BLaER1 (cell line): ENCODE measurements at regions not wholly inside any gene's neighbourhood (a gene's known extent, or its start where the extent isn't known, plus 50 kb on each side); places are given as distances from the start of the nearest gene placed in this dataset.

Experiments used
- H3K27ac ChIP-seq: shearing (Covaris generic); formaldehyde crosslinking; 2 replicates; pipeline ENCODE4 v1.8.1; 2022
- H3K27me3 ChIP-seq: shearing (Covaris generic); formaldehyde crosslinking; 2 replicates; pipeline ENCODE4 v1.8.1; 2022
- H3K36me3 ChIP-seq: shearing (Covaris generic); formaldehyde crosslinking; 2 replicates; pipeline ENCODE4 v1.8.1; 2022
- H3K4me1 ChIP-seq: shearing (Covaris generic); formaldehyde crosslinking; 2 replicates; pipeline ENCODE4 v1.8.1; 2022
- H3K4me2 ChIP-seq: shearing (Covaris generic); formaldehyde crosslinking; 2 replicates; pipeline ENCODE4 v1.8.1; 2022
- H3K4me3 ChIP-seq: shearing (Covaris generic); formaldehyde crosslinking; 2 replicates; pipeline ENCODE4 v1.8.1; 2022
- H3K9ac ChIP-seq: shearing (Covaris generic); formaldehyde crosslinking; 2 replicates; pipeline ENCODE4 v1.8.1; 2022
- H3K9me3 ChIP-seq: shearing (Covaris generic); formaldehyde crosslinking; 2 replicates; pipeline ENCODE4 v1.8.1; 2022
- H4K20me1 ChIP-seq: shearing (Covaris generic); formaldehyde crosslinking; 2 replicates; pipeline ENCODE4 v1.8.1; 2022
- Cebpa-rat ChIP-seq: shearing (Covaris generic); IDR thresholded peaks from 2 replicates; pipeline ENCODE4 v1.8.1; 2022

DNA sequence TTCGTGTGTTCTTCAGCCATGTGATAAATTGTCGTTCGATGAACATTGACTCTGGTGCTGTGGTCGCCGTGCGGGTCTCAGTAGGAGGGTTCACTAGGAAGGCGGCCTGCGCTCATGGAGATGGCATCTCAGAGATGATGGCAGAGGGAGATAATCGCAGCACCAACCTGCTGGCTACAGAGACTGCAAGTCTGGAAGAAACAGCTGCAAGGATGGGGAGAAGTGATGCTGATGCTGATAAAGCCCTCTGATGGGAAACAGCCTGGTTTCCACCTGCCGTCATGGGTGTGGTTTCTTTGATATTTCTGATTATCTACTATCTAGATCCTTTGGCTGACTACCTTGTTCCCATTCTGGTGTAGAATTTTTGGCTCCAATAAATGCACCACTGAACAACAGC, 130.5 kb upstream of the ANKRD30A start:
- no peak for TF ChIP-seq Cebpa-rat
- Histone ChIP-seq H3K4me3 (no peak overlapping the region), H3K9ac (no peak overlapping the region), H3K36me3 (no peaks in the 10 kb centered on the region), H3K27me3 (no peaks in the 10 kb centered on the region), H3K9me3 (no peaks in the 10 kb centered on the region), H3K4me2 (no peak overlapping the region), H4K20me1 (no peaks in the 10 kb centered on the region), H3K27ac (no peak overlapping the region), H3K4me1 (no peaks in the 10 kb centered on the region)

DNA sequence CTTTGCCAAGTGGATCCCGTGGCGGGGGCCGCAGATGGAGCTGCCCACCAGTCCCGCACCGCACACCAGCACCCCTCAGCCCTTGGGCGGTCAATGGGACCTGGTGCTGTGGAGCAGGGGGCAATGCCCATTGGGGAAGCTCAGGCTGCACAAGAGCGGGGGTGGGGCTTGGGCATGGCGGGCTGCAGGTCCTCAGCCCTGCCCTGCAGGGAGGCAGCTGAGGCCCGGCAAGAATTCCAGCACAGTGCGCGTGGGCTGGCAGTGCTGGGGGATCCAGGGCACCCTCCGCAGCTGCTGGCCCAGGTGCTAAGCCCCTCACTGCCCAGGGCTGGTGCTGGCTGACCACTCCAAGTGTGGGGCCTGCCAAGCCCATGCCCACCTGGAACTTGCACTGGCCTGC, 136.2 kb upstream of the ANKRD30A start:
- H3K27ac ChIP-seq: no peak overlapping the region
- H3K4me1 ChIP-seq: no peaks in the 10 kb centered on the region
- H3K9ac ChIP-seq: no peak overlapping the region
- H3K9me3 ChIP-seq: peaks cover 12% of the 10 kb centered on the region
- no peaks in the 10 kb centered on the region for H3K27me3 ChIP-seq
- H4K20me1 ChIP-seq: no peaks in the 10 kb centered on the region
- TF ChIP-seq Cebpa-rat: no peak
- no peaks in the 10 kb centered on the region for H3K36me3 ChIP-seq
- H3K4me2 ChIP-seq: no peak overlapping the region
- no peak overlapping the region for H3K4me3 ChIP-seq

DNA sequence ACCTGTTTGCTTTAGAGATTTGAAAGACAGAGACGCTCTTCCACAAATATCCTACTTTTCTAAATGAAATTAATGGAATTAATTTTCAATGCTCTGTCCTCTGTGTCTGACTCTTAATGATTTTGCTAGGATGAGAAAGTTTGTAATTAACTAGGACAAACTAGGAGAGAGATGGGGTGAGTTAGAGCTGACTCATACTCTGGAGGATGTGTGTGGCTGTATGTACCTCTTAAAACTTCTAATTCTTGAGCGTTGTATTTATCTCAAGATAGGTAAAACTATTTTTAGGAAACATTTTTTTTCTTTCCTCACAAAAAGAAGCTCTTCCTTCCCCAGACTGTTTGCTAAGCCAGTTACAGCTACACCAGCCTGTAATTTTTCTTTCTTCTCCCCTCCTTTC, 178.8 kb upstream of the ANKRD30A start:
- Histone ChIP-seq H3K36me3 (no peaks in the 10 kb centered on the region), H3K9me3 (peaks cover 4% of the 10 kb centered on the region), H4K20me1 (no peaks in the 10 kb centered on the region), H3K4me1 (no peaks in the 10 kb centered on the region), H3K27me3 (no peaks in the 10 kb centered on the region), H3K4me2 (no peak overlapping the region), H3K4me3 (no peak overlapping the region), H3K27ac (no peak overlapping the region), H3K9ac (no peak overlapping the region)
- no peak for TF ChIP-seq Cebpa-rat

- Histone ChIP-seq H3K36me3 (no peaks in the 10 kb centered on the region), H3K4me3 (no peak overlapping the region), H3K9me3 (peaks cover 4% of the 10 kb centered on the region), H4K20me1 (no peaks in the 10 kb centered on the region), H3K27me3 (no peaks in the 10 kb centered on the region), H3K27ac (no peak overlapping the region), H3K4me1 (no peaks in the 10 kb centered on the region), H3K9ac (no peak overlapping the region), H3K4me2 (no peak overlapping the region)
- no peak for TF ChIP-seq Cebpa-rat
These were observed 181.9 kb upstream of the ANKRD30A start for GRCh38 chr10:36943544-36943943.

DNA sequence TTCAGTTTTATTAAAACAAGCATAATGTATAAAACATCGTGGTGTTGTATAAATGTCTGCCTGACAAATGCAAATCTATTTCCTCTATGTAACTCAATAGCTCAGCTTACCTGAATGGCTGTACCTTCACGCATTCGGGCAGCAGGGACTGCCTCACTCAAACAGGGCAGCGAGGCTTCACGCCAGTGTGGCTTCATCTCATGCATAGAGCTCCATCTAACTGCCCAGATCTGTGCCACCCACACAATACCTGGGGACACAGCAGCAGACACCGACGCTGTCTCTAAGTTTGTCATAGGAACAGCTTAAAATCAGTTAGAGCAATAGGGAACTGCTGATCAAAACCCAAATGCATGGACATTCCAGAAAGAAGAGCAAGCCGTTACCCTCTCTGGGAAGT, 182.8 kb upstream of the ANKRD30A start:
- Histone ChIP-seq H3K9me3 (peaks cover 4% of the 10 kb centered on the region), H3K36me3 (no peaks in the 10 kb centered on the region), H3K9ac (no peak overlapping the region), H3K27me3 (no peaks in the 10 kb centered on the region), H3K4me2 (no peak overlapping the region), H3K4me1 (no peaks in the 10 kb centered on the region), H4K20me1 (no peaks in the 10 kb centered on the region), H3K27ac (no peak overlapping the region), H3K4me3 (no peak overlapping the region)
- no peak for TF ChIP-seq Cebpa-rat

- peaks cover 10% of the 10 kb centered on the region for H3K9me3 ChIP-seq
- peak; percentile 73; the same call in 1 of the 2 replicates for TF ChIP-seq Cebpa-rat
- no peak overlapping the region for H3K4me2 ChIP-seq
- H4K20me1 ChIP-seq: no peaks in the 10 kb centered on the region
- no peaks in the 10 kb centered on the region for H3K4me1 ChIP-seq
- H3K27me3 ChIP-seq: no peaks in the 10 kb centered on the region
- H3K4me3 ChIP-seq: no peak overlapping the region
- no peak overlapping the region for H3K9ac ChIP-seq
- H3K36me3 ChIP-seq: no peaks in the 10 kb centered on the region
- H3K27ac ChIP-seq: no peak overlapping the region
These were observed 222.4 kb upstream of the ANKRD30A start for GRCh38 chr10:36903040-36903439.

- H3K27me3 ChIP-seq: no peaks in the 10 kb centered on the region
- H3K4me1 ChIP-seq: no peaks in the 10 kb centered on the region
- H3K9ac ChIP-seq: no peak overlapping the region
- H3K27ac ChIP-seq: no peak overlapping the region
- no peak for TF ChIP-seq Cebpa-rat
- H3K9me3 ChIP-seq: peaks cover 11% of the 10 kb centered on the region
- H3K4me2 ChIP-seq: no peak overlapping the region
- H3K36me3 ChIP-seq: no peaks in the 10 kb centered on the region
- H3K4me3 ChIP-seq: no peak overlapping the region
- H4K20me1 ChIP-seq: no peaks in the 10 kb centered on the region
These were observed 225.7 kb upstream of the ANKRD30A start for GRCh38 chr10:36899652-36900051.

DNA sequence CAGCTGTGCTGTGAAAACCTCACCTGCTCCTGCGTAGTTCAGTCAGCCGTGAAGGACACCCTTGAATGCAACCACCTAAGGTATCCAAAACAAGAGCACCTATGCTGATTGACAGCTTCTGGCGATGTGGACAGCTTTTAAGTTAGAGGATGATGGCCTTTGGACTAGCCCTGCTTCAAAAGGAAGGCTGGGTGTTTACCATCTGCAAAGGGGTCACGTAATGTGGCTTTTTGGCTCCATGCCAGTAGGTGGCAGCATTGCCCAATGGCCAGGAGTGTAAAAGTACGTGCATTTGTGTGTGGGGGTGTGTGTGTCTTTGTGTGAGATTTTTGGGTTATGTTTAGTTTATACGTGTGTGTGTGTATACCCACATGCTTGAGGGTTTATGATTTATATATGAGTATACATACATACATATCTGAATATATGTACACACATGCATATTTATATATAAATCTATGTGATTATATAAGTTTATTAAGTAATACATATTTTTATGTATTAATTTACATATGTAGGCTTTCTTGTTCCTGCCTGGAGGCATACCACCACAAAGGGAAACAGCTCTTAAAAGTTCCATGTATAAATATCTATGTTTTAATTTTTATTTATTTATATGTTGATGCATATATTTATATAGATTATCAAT, 236.3 kb upstream of the ANKRD30A start:
- Histone ChIP-seq H3K9ac (no peak overlapping the region), H3K36me3 (no peaks in the 10 kb centered on the region), H3K9me3 (no peaks in the 10 kb centered on the region), H3K4me1 (peaks cover 5% of the 10 kb centered on the region; the same call in 1 of the 2 replicates), H3K4me3 (no peak overlapping the region), H4K20me1 (no peaks in the 10 kb centered on the region), H3K27me3 (no peaks in the 10 kb centered on the region), H3K4me2 (no peak overlapping the region), H3K27ac (no peak overlapping the region)
- TF ChIP-seq Cebpa-rat: no peak

DNA sequence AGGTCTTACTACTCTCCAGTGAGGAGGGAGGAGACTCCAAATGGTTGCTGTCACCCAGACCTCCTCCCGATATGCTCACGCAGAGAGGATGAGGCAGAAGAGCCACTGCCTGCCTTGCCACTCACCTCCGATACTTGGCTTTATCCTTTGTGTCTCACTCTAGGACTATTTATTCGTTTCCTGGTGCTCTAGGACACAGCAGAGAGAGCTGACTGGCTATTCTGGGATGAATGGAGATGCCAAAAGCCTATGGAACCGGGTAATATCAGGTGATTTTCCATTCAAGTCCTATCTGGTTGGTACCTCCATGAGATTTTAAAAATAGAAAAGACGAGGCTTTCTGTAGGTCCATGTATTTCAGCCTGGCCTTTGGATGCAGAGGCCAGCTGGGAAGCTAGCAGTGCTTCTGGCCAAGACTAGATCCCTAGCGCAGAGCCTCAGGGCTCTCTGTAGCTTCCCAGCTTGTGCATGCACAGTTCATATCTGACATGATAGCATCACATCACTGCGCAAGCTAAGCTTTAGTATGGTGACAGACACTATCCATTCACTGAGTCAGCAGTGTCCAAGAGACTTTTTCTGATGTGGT, 239.0 kb upstream of the ANKRD30A start:
- Histone ChIP-seq H3K27ac (no peak overlapping the region), H3K36me3 (no peaks in the 10 kb centered on the region), H3K27me3 (no peaks in the 10 kb centered on the region), H4K20me1 (no peaks in the 10 kb centered on the region), H3K4me2 (no peak overlapping the region), H3K9me3 (no peaks in the 10 kb centered on the region), H3K9ac (no peak overlapping the region), H3K4me3 (no peak overlapping the region), H3K4me1 (peaks cover 5% of the 10 kb centered on the region; the same call in 1 of the 2 replicates)
- TF ChIP-seq Cebpa-rat: no peak

DNA sequence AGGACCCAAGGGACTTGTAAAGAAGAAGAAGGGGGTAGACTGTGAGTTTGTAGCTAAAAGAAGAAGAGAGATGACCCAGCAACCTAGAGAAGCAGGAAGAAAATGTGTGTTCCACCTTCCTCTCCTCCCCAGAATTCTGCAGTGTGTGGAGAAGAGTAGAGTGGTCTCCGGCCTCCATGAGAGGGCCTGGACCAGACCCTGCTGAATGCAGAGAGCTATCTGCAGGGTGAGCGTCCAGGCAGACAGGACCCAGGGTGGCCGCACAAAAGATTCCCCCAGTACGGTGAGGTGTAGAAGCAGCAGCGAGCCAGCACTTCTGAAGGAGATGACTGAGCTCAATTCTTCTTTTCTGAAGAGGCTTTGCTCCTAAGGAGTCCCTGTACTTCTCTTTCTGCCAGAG, 239.7 kb upstream of the ANKRD30A start:
- H3K27ac ChIP-seq: no peak overlapping the region
- no peak overlapping the region for H3K9ac ChIP-seq
- H3K27me3 ChIP-seq: no peaks in the 10 kb centered on the region
- no peaks in the 10 kb centered on the region for H3K36me3 ChIP-seq
- no peak for TF ChIP-seq Cebpa-rat
- no peak overlapping the region for H3K4me3 ChIP-seq
- no peaks in the 10 kb centered on the region for H4K20me1 ChIP-seq
- H3K4me1 ChIP-seq: peaks cover 5% of the 10 kb centered on the region; the same call in 1 of the 2 replicates
- H3K4me2 ChIP-seq: no peak overlapping the region
- H3K9me3 ChIP-seq: no peaks in the 10 kb centered on the region
